WERI-Rb-1 (cell line): ENCODE measurements at regions not wholly inside any gene's neighbourhood (a gene's known extent, or its start where the extent isn't known, plus 50 kb on each side); places are given as distances from the start of the nearest gene placed in this dataset.

Source experiments
- DNase-seq: peaks from one replicate; pipeline ENCODE4 v3.0.0-alpha.2; 2020
- H3K27ac ChIP-seq: fragments of 250-450 bp; sonication (Bioruptor Pico); 2 replicates; pipeline ENCODE4 v1.5.1; 2020; ENCODE audit warnings: mild to moderate bottlenecking, moderate library complexity
- H3K27me3 ChIP-seq: fragments of 250-450 bp; sonication (Bioruptor Pico); 2 replicates; pipeline ENCODE4 v1.5.1; 2021; ENCODE audit warnings: mild to moderate bottlenecking, low read depth, moderate library complexity; ENCODE audit not compliant: insufficient read depth, severe bottlenecking
- H3K36me3 ChIP-seq: fragments of 250-450 bp; sonication (Bioruptor Pico); 2 replicates; pipeline ENCODE4 v1.5.1; 2020; ENCODE audit warnings: mild to moderate bottlenecking, moderate library complexity
- H3K4me3 ChIP-seq: 2 replicates; pipeline ENCODE4 v1.5.1; 2011; ENCODE audit warnings: low read depth, mild to moderate bottlenecking, control low read depth, low read length
- H3K9me3 ChIP-seq: fragments of 250-450 bp; sonication (Bioruptor Pico); 2 replicates; pipeline ENCODE4 v1.5.1; 2021; ENCODE audit warnings: mild to moderate bottlenecking, moderate library complexity; ENCODE audit not compliant: severe bottlenecking
- CTCF ChIP-seq: IDR thresholded peaks from 2 replicates; pipeline ENCODE4 v1.5.1; 2011; ENCODE audit warnings: low read depth, mild to moderate bottlenecking, control low read depth, inconsistent platforms, low read length

- no peak for TF ChIP-seq CTCF
- DNase-seq: no peak
- Histone ChIP-seq H3K36me3 (no peaks in the 10 kb centered on the region), H3K27ac (no peak overlapping the region), H3K27me3 (no peaks in the 10 kb centered on the region), H3K9me3 (no peaks in the 10 kb centered on the region), H3K4me3 (no peak overlapping the region)
These were observed 189.6 kb upstream of the NRP1 start for GRCh38 chr10:33524041-33524440.

- H3K36me3 ChIP-seq: no peaks in the 10 kb centered on the region
- TF ChIP-seq CTCF: no peak
- no peak overlapping the region for H3K4me3 ChIP-seq
- H3K9me3 ChIP-seq: no peaks in the 10 kb centered on the region
- no peak overlapping the region for H3K27ac ChIP-seq
- DNase-seq: no peak
- no peaks in the 10 kb centered on the region for H3K27me3 ChIP-seq
These were observed 188.8 kb upstream of the NRP1 start for GRCh38 chr10:33523236-33523792.

- DNase-seq: no peak
- H3K27ac ChIP-seq: no peak overlapping the region
- no peaks in the 10 kb centered on the region for H3K27me3 ChIP-seq
- H3K36me3 ChIP-seq: no peaks in the 10 kb centered on the region
- no peak for TF ChIP-seq CTCF
- no peaks in the 10 kb centered on the region for H3K9me3 ChIP-seq
- no peak overlapping the region for H3K4me3 ChIP-seq
These were observed 187.4 kb upstream of the NRP1 start for GRCh38 chr10:33521904-33522303.

GRCh38 chr10:33521062-33521461, 186.6 kb upstream of the NRP1 start:
- Histone ChIP-seq H3K27me3 (no peaks in the 10 kb centered on the region), H3K27ac (no peak overlapping the region), H3K9me3 (no peaks in the 10 kb centered on the region), H3K36me3 (no peaks in the 10 kb centered on the region), H3K4me3 (no peak overlapping the region)
- TF ChIP-seq CTCF: no peak
- no peak for DNase-seq

GRCh38 chr10:33520223-33520622, 185.8 kb upstream of the NRP1 start:
- Histone ChIP-seq H3K27ac (no peak overlapping the region), H3K9me3 (no peaks in the 10 kb centered on the region), H3K27me3 (no peaks in the 10 kb centered on the region), H3K36me3 (no peaks in the 10 kb centered on the region), H3K4me3 (no peak overlapping the region)
- no peak for DNase-seq
- no peak for TF ChIP-seq CTCF

- TF ChIP-seq CTCF: no peak
- no peak overlapping the region for H3K27ac ChIP-seq
These were observed 184.8 kb upstream of the NRP1 start for GRCh38 chr10:33519130-33519860.

More at GRCh38 chr10:33519130-33519860, 184.8 kb upstream of the NRP1 start:
- Histone ChIP-seq H3K4me3 (no peak overlapping the region), H3K36me3 (no peaks in the 10 kb centered on the region), H3K9me3 (no peaks in the 10 kb centered on the region), H3K27me3 (no peaks in the 10 kb centered on the region)
- DNase-seq: no peak
